ENCODE measurements at regions not wholly inside any gene's neighbourhood (a gene's known extent, or its start where the extent isn't known, plus 50 kb on each side); places are given as distances from the start of the nearest gene placed in this dataset.

GRCh38 chr22:44650806-44651205 lies 51.2 kb upstream of the PRR5 start:
- TF ChIP-seq POU6F1 (CRISPR knock-in tag; IDR thresholded peaks at IDR 0.05; ENCODE audit: borderline replicate concordance, low read depth) (no peak), ZC3H10 (CRISPR knock-in tag; IDR thresholded peaks at IDR 0.05) (no peak), BACH2 (CRISPR knock-in tag; IDR thresholded peaks at IDR 0.05; ENCODE audit: borderline replicate concordance) (no peak), ZFP3 (CRISPR knock-in tag; IDR thresholded peaks at IDR 0.05) (no peak), ZNF8 (CRISPR knock-in tag; IDR thresholded peaks at IDR 0.05) (no peak), ZNF565 (CRISPR knock-in tag; conservative IDR thresholded peaks at IDR 0.05; ENCODE audit: low read depth) (no peak), ARNTL (CRISPR knock-in tag; IDR thresholded peaks at IDR 0.05; ENCODE audit: borderline replicate concordance, low read depth) (no peak), CSRNP3 (CRISPR knock-in tag; IDR thresholded peaks at IDR 0.05) (no peak), OSR1 (CRISPR knock-in tag; IDR thresholded peaks at IDR 0.05) (no peak), ZFP30 (CRISPR knock-in tag; IDR thresholded peaks at IDR 0.05) (no peak), RARB (CRISPR knock-in tag; IDR thresholded peaks at IDR 0.05) (no peak), TCF4 (CRISPR knock-in tag; IDR thresholded peaks at IDR 0.05; ENCODE audit: borderline replicate concordance) (no peak), TSHZ2 (CRISPR knock-in tag; IDR thresholded peaks at IDR 0.05) (no peak)
- TF ChIP-seq, protein P1, sequence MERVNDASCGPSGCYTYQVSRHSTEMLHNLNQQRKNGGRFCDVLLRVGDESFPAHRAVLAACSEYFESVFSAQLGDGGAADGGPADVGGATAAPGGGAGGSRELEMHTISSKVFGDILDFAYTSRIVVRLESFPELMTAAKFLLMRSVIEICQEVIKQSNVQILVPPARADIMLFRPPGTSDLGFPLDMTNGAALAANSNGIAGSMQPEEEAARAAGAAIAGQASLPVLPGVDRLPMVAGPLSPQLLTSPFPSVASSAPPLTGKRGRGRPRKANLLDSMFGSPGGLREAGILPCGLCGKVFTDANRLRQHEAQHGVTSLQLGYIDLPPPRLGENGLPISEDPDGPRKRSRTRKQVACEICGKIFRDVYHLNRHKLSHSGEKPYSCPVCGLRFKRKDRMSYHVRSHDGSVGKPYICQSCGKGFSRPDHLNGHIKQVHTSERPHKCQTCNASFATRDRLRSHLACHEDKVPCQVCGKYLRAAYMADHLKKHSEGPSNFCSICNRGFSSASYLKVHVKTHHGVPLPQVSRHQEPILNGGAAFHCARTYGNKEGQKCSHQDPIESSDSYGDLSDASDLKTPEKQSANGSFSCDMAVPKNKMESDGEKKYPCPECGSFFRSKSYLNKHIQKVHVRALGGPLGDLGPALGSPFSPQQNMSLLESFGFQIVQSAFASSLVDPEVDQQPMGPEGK (CRISPR knock-in tag; IDR thresholded peaks at IDR 0.05; ENCODE audit: borderline replicate concordance), result no peak
